H1 (cell line): ENCODE measurements at regions not wholly inside any gene's neighbourhood (a gene's known extent, or its start where the extent isn't known, plus 50 kb on each side); places are given as distances from the start of the nearest gene placed in this dataset.

Source experiments
- CHD2 ChIP-seq: IDR thresholded peaks from 2 replicates; pipeline ENCODE4 v1.6.1; 2012; ENCODE audit warnings: low read length, improper control_type of control experiment
- EP300 ChIP-seq, 2 experiments: IDR thresholded peaks; 1 replicate in 1 of 2; 2 replicates in 1 of 2; pipeline ENCODE4 v1.6.1; 2011 to 2012; ENCODE audit warnings: low read depth in 2 of 2, low read length in 2 of 2, mild to moderate bottlenecking in 2 of 2, borderline replicate concordance in 1 of 2, inconsistent platforms in 1 of 2, moderate library complexity in 1 of 2
- RXRA ChIP-seq: IDR thresholded peaks from 2 replicates; pipeline ENCODE4 v1.6.1; 2011; ENCODE audit warnings: low read depth, mild to moderate bottlenecking, low read length, moderate library complexity; ENCODE audit not compliant: insufficient read depth
- TCF12 ChIP-seq: IDR thresholded peaks from 2 replicates; pipeline ENCODE4 v1.6.1; 2011; ENCODE audit warnings: low read depth, mild to moderate bottlenecking, low read length
- ZNF274 ChIP-seq: IDR thresholded peaks from 2 replicates; pipeline ENCODE4 v1.7.0; 2012; ENCODE audit warnings: low read length, borderline replicate concordance; ENCODE audit errors: extremely low read depth

DNA sequence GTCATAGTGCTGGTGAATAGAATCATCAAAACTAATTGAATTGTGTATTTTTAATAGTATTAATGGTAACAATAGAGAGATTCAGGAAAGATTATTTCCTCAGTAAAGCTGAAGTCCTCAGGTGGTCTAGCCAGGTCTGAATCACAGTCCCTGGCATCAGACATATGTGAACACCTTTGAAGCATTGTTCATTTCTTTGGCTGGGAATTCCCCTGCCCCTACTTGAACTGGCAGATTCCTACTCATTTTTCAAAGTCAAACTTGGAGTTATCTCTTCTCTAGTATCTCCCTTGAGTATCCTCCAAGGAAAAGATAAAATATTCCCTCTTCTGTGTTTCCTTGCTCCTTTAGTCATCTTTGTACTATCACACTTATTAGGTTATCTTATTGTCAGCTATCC lies 759.8 kb downstream of the ADGRL2 start (continued):
- TF ChIP-seq EP300 (IDR thresholded peaks at IDR 0.05; ENCODE audit: borderline replicate concordance in 1 of 2, low read depth in 2 of 2, low read length in 2 of 2) (no peak), ZNF274 (no peak), RXRA (no peak), CHD2 (no peak), TCF12 (no peak)
